Pons (tissue), 1 donor: ENCODE measurements at regions not wholly inside any gene's neighbourhood (a gene's known extent, or its start where the extent isn't known, plus 50 kb on each side); places are given as distances from the start of the nearest gene placed in this dataset.
A peak's percentile ranks its signal among the peaks of the same experiment; 100 is the strongest.

Source experiments
- DNase-seq: peaks from one replicate; pipeline ENCODE4 v3.0.0-alpha.2; 2016; ENCODE audit warnings: low spot score

DNA sequence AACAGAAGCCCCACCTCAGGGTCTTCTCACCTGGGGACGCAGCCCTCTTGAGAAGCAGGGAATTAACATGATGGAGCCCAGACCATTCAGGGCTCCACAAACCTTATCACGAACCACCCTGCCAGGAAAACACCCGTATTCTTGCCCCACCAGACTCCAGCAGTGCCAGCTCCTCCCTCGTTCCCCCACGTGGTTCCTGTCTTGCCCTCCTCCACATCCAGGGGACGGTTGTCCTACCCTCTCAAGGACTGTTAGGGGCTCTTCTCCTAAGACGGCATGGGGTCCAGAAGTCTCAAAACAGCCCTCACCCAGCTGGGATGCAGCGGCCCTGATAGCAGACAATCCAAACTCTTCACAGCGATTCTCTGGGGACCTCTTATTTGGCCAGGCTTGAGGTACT lies 372.2 kb upstream of the HS6ST1 start:
- no peak for DNase-seq

DNA sequence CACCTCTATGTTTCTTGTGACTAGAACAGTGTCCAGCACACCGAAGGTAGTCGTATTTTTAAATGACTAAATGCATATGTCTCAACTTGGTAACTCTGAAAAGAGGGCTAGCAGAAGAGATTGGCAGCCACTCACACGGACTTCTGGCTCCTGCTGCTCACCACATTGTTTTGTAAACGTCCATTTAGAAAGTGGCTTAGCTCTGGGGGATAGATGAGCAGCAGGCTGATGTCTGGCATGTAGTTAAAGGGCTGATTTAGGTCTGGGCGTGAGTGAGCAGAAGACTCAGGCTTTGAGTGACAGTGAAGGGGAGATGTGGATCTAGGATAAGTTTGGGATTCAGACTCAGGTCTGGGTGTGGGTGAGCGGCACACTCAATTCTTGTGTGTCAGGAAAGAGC lies 372.9 kb upstream of the HS6ST1 start:
- DNase-seq, result no peak

DNA sequence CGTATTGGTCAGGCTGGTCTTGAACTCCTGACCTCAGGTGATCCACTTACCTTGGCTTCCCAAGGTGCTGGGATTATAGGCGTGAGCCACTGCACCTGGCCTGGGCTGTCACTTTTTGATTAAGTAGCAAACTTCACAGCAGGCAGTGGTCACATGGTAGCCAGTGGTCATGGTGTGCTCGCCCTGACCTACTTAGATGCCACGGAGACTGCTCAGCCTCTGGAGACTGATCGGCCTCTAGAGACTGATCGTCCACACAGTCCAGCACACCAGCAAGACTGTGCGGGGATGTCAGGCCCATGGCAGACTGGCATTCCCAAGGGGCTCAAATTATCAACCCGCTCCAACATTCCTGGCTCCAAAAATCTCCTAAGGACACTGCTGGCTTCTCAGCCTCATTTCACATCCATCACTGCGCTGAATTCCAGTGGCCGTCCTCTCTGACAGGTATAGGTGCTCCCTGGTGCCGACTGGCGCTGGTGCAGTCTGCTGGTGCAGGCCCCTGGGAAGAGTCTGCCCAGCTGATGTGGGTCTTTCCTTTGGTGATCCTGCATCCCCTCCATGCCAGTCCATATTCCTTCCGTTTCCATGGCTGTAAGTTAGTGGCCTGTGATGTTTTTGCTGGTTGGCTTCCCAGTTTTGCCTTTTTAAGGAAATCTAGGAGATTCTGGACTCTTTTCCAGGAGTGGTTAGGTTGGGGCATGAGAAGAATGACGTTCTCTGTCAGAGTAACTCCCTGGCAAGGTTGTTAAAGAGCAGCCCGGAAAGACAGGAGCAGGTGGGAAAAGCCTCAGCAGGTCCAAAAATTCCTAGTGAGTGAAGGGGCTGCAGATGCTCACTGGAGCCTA lies 374.5 kb upstream of the HS6ST1 start:
- no peak for DNase-seq

DNA sequence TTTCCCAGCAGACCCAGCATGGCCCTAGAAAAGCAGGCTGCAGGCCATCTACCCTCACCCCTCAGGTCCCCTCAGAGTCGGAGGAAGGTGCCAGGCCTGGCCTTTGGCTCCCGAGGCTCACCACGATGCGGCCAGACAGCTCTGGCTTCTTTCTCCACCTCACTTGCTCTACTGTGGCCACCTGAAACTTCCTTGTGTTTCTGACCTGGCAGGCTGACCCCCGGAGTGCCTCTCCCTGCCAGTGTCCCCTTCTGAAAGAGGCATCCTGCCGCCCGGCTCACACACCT lies 375.0 kb upstream of the HS6ST1 start:
- no peak for DNase-seq

DNA sequence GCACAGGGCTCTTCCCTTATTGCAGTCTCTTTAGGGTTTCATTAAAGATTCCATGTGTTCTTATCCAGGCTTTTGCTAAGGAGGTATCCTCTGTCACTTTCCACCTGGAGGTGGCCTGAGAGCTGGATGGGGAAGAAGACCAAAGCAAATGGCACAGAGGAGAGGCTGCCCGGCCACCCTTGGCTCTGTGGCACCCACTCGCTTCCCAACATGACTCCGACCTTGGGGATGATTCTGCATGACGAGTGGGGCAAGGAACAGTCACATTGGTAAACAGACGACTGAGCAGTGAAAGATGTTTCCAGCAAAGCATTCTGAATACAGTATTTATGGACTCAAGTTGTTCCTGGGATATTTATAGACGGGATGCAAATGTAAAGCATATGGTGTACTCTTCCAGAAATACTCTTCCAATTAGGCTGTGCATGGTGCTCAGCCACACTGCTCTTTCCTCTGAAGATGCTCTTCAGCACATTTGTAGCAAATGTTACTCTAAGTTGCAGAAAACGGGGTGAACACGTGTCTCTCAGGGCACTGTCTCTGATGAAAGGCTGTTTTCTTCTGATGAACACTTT lies 377.1 kb upstream of the HS6ST1 start:
- DNase-seq, result no peak

DNA sequence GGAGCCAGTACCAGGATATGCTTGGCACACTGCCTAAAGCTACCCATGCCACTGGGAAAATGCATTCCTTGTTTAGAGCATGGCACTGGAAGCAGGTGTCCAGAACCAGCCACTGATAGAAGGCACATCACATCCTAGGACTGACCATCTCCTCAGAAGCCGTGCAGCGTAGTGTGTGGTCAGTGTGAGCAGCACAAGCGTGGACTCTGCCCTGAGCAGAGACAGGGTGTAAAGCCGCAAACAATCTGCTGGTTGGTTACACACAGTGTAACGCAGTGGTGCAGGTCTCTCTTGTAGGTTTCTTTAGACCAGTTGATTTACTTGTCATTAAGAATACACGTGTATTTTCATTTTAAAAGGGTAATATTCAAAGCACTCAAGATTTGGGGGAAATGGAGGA lies 377.8 kb upstream of the HS6ST1 start:
- no peak for DNase-seq

DNA sequence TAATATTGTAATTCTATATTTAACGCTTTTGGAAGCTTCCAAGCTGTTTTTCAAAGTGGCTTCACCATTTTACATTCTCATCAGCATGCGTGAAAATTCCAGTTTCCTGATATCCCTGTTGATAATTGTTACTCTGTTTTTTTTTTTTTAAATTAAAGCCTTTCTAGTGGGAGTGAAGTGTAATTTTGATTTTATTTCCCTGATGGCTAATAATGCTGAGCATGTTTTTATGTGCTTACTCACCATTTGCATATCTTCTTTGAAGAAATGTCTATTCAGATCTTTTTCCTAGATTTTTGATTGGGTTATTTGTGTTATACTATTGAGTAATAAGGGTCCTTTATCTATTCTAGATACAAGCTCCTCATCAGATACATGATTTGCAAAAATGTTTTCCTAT lies 382.8 kb upstream of the HS6ST1 start:
- no peak for DNase-seq

DNA sequence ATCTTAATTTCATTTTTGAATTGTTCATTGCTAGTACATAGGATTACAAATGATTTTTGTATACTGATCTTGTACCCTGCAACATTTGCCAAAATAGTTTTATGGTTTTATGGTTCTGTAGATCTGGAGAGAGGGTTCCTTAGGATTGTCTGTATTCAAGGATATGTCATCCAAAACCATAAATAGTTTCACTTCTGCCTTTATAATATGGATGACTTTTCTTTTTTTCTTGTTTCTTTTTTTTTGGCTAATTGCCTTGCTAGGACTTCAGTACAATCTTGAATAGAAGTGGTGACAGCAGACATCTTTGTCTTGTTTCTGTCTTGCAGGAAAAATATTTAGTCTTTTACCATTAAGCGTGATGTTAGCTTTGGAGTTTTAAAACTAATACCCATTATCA lies 383.9 kb upstream of the HS6ST1 start:
- DNase-seq, result no peak

DNA sequence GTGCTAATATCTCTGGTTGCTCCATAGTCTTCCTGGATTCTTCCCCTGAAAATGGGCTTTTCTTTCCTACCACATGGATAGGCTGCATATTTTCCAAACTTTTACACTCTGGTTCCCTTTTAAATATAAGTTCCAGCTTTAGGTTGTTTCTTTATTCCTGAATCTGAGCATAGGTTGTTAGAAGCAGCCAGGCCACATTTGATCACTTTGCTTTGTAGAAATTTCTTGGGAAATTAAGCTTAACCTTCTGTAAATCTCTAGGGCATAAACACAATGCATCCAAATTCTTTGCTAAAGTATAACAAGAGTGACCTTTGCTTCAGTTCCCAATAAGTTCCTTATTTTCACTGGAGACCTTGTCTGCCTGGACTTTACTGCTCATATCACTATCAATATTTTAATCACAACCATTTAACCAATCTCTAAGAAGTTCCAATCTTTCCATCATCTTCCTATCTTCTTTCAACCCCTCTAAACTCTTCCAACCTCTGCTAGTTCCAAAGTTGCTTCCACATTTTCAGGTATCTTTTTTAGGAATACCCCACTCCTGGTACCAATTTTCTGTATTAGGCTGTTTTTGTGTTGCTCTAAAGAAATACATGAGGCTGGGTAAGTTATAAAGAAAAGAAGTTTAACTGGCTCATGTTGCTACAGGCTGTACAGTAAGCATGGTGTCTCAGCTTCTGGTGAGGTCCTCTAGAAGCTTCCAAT lies 389.6 kb upstream of the HS6ST1 start:
- no peak for DNase-seq

DNA sequence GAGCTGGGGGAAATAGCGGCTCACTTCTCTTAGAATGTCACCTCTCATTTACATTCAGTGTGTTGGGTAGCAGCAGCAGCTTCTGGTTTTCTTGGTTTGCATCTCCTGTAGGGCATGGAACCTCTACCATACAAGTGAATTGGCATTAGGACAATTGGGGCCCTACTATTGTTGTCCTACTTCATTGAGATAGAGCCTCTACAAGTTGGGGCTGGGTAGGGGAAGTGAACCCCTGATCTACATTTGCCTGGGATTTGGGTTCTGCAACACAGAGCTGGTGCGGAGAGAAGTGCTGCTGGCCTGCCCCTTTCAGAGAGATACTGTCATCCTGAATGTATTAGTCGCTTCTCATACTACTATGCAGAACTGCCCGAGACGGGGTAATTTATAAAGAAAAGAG lies 391.6 kb upstream of the HS6ST1 start:
- DNase-seq, result no peak

DNA sequence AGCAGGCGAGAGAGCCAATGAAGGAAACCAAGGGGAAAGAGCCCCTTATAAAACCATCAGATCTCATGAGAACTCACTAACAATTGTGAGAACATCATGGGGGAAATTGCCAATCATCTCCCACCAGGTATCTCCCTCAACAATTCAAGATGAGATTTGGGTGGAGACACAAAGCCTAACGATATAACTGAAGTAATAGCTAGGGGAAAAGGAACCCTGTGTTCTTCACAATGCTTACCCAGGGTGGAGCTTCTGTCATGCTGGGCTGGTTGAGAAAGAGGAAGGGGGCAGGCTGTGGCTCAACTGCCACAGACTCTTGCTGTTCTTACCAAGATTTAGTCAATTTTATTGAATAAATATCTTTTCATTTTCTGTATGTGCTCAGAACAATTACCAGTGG lies 392.1 kb upstream of the HS6ST1 start:
- DNase-seq, result no peak

DNA sequence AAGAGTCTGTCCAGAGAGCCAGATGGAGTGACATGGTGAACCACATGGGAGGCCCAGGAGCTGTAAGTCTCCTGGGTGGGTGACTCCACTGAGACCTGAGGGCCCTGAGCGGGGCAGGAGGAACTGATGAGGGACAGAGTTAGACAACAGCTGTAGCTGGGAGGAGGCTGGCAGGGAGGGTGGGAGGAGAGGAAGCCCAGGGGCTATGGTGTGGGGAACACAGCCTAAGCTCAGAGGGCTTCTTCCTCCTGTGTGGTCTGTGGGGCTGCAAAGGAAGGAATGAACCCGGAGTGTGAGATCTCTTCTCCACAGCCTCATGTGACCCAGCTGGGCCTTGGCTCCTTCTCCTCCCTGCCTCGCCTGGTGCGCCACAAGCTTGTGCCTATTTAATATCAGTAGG lies 395.6 kb upstream of the HS6ST1 start:
- peak; percentile 51 for DNase-seq

DNA sequence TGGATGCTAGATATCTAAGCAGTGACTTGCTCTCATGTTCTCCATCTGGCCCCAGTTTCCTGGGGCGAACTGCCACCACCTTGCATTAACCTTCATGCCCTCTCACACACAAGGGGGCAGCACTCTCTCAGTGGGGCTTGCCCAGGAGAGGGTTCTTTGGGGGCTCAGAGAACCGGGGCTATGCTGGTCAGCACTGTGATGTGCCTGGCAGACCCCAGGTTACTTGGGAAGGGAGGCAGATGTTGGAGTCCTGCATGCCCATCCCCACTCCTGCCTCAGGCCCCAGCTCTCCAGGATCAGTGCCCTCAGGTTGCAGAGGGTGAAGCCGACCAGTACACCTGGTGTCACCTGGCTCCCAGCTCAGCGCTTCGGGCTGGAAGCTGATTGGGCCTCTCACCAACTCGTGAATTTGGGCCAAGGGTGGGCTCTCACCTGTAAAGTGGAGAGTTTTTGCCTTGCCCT lies 396.2 kb upstream of the HS6ST1 start:
- no peak for DNase-seq

DNA sequence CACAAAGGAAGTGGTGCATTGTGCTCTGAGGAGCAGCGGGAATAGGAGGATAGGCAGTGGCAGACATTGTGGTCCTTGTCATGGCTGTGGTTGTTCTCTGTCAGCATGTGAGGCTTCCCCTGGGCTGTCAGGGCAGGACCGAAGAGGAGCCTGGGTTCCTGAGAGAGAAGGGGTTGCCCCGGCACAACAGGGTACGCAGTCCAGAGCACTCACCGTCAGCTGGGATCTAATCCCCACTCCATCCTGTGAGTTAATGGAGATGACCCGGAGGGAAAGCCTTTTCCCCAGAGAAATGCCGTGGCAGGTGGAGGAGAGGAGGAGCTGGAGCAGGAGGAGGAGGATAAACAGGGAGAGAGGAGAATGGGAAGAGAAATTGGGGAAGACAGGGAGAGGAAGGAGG lies 396.7 kb upstream of the HS6ST1 start:
- no peak for DNase-seq

DNA sequence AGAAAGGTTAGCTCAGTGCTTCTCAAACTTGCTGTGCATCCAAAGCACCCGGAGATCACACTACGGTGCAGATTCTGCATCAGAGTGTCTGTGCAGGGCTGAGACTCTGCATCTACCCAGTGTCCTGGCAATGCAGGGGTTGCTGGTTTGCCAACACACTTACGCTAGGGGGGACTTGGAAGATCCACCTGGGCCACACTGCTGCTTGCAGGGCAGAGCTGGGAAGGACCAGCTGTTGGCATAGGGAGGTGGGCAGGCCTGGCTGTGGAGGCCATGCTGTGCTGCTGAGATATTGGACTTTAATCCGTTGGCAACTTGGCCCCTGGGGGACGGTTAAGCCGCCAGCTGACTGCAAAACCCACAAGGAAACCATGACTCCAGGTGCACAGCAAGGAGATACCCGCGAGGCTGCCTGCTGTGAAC lies 397.6 kb upstream of the HS6ST1 start:
- no peak for DNase-seq

DNA sequence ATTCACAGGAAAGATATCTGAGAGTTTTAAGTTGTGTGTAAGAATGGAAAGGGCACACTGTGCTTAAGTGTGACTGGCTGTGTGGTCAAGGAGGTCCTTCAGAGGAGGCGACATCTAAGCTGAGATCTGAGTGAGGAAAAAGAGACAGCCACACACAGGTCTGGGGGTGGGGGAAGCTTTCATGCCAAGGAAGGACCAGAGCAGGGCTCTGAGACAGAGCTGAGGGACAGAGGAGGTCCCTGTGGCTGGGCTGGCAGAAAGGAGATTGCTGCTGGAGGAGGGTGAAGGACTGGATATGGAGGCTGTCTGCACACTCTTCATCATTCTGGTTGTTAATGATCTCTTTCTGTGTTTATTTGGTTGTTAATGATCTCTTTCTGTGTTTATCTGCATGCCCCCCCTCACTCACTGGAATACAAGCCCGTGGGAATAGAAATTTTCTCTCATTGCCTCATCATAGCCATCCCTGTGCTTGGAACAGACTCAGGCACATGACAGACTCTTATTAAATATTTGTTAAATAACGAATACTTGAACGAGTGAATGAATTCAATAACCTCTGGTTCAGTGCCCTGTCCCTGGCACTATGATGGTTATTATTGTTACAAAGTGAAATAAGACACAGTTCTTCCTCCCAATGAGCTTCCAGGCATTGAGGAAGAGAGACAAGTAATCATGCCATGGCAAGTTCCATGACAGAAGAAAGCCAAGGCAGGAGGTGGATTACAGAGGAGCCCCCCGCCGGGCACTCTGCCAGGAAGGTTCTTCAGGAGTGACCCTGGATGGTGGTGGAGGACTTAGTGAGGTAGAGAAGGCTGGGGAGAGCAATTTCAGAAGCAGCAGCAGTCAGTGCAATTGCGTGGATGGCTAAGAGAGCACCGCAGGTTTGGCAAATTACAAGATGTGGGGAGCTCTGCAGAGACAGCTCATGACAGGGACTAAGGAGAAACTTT lies 399.4 kb upstream of the HS6ST1 start:
- no peak for DNase-seq

DNA sequence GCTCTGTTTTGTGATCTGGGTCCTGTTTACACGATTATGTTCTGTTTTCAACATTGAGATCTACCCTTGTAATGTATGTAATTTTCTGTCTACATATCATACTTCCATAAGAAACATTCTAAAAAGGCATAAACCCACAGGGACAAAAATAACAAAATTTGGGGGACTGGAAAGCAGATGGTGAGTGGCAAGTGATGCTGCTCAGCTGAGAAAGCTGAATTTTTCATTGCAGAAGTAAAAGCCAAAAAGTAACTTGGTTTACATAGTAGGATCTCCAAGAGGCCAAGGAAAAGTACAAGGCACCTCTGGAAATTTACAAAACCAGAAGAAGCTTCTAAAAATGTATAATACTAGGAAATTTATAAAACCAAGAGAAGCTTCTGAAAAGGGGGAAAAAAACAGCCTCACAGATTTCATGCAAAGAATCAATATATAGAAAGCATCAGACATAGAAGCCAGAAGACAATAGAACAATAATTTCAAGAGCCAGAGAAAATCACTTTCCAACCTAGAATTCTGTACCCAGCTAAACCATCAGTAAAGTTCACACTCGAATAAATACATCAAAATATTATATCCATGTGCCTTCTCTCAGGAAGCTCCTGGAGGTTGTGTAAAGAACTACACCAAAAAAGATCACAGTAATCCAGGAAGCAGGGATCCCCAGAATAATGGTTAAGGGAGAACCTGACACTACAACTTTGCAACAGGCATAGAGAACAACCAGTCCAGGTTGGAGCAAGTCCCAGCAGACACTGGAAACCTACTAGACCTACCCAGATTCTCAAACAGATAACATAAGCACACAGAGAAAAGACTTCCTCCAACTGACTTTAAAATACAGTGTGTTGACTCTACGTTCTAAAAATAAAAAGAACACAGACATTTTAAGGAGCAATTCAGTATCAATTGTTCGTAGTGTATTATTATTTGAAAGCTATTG lies 401.7 kb upstream of the HS6ST1 start:
- no peak for DNase-seq

DNA sequence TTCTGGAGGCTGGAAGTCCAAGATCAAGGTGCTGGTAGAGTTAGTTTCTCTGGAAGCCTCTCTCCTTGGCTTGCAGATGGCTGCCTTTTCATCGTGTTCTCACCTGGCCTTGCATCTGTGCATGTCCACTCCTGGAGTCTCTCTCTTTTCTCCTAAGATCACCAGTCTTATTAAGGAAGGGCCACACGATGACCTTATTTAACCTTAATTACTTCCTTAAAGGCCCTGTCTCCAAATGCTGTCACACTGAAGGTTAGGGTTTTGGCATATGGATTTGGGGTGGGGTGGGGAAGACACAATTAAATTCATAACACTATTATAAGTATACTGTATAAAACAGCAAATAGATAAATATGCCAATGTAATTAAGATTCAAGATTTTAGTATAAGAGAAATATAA lies 402.4 kb upstream of the HS6ST1 start:
- DNase-seq, result no peak

DNA sequence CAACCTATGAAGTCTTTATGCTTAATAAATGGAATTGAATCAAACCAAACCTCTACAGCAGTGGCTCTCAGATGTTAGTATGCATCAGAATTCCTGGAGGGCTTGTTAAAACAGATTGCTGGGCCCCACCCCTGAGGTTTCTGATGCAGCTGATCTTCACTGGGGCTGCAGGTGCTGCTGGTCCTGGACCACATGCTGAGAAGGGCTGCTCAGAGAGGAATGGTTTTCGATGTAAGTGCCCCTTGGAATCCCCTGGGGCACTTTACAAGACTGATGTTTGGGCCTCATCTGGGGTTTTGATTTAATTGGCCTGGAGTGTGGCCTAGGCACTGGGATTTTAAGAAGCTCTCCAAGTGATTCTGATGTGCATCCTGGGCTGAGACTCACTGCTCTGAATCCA lies 403.8 kb upstream of the HS6ST1 start:
- DNase-seq, result no peak

DNA sequence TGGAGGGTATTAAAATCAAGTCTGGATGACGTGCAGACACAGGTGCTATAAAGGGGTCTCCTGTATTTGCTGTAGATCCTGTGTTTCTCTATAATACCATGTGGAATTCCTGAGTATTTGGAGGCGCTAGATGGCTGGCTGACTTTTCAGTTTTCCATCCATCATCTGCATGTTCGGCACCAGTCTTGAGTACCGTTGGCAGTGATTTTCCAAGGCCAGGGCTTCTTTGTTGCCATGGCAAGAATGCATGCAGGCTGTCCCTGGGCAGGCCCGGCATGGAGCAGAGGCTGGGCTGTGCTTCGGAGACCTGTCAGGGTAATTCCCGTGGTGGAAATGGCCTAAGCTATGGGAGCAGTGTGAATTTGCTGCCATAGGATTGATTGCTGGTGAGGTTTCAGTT lies 405.9 kb upstream of the HS6ST1 start:
- no peak for DNase-seq

DNA sequence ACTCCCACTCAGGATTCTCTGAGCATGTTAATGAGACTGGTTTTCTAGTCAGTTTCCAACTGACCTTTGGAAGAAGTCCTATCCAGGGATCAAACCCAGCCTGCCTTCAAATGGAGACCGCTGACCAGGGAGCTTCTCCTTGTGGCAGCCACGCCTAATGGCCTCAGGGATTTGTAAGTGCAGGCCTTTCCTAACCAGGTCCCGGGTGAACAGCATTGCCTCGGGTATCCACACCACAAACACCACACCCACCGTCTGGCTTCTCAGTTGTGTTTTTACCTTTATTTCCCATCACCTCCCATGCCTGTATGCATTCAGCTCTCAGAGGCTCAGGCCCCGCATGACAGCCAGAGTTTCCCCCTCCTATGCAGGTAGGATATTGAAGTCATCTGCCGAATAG lies 406.3 kb upstream of the HS6ST1 start:
- no peak for DNase-seq
